ENCODE measurements at regions not wholly inside any gene's neighbourhood (a gene's known extent, or its start where the extent isn't known, plus 50 kb on each side); places are given as distances from the start of the nearest gene placed in this dataset.

DNA sequence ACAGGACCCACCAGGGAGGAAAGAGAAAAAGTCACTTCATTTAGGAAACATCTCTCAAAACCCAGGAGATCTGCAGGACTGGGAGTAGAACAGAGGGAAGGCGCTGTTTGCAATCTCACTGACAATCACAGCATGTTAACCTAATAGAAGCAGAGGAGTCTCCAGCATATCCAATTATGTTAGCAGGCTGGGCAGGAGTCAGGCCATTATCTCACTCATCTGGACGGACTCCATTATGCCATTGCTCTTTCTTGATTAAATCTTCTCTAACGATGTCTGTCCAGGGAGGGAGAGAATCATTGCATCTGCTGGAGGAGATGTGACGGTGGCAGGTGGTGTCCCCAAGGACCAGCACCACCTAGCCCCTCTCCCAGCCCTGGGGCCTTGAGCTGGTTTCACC, 203.8 kb upstream of the SFSWAP start:
- Histone ChIP-seq H2BK120ac (ENCODE audit: low read depth, low read length) (no peak overlapping the region), H3K9me1 (ENCODE audit: insufficient read depth, low read length) (no peaks in the 10 kb centered on the region), H2BK20ac (ENCODE audit: low read depth, low read length) (no peak overlapping the region), H3K79me1 (ENCODE audit: low read depth in 1 of 2, low read length in 2 of 2) (no peaks in the 10 kb centered on the region), H3K27me3 (ENCODE audit: control insufficient read depth, insufficient read depth, low read length) (no peaks in the 10 kb centered on the region), H2BK5ac (ENCODE audit: low read depth, low read length, poor library complexity, severe bottlenecking) (no peak overlapping the region), H2AK9ac (replicated peaks; ENCODE audit: low read depth, low read length, poor library complexity) (no peak overlapping the region), H3K27ac (ENCODE audit: insufficient read depth, low read length) (no peak overlapping the region), H3K4ac (ENCODE audit: low read depth, low read length) (no peak overlapping the region), H2BK15ac (ENCODE audit: low read depth, low read length) (no peak overlapping the region), H3K4me1 (ENCODE audit: control insufficient read depth, insufficient read depth, low read length) (no peaks in the 10 kb centered on the region), H2AFZ (replicated peaks; ENCODE audit: low read length, poor library complexity) (no peak overlapping the region), H3K4me2 (ENCODE audit: low read depth, low read length) (no peak overlapping the region), H4K20me1 (ENCODE audit: insufficient read depth, low read length) (no peaks in the 10 kb centered on the region), H4K5ac (ENCODE audit: low read depth, low read length) (no peak overlapping the region), H4K8ac (ENCODE audit: low read depth in 2 of 2, low read length in 2 of 2) (no peak overlapping the region), H3K14ac (replicated peaks; ENCODE audit: low read depth, low read length) (no peak overlapping the region), H3K56ac (ENCODE audit: extremely low read depth, insufficient read depth, low read length) (no peak overlapping the region), H3K4me3 (ENCODE audit: insufficient read depth, low read depth, low read length) (no peak overlapping the region), H3K18ac (ENCODE audit: low read depth, low read length) (no peak overlapping the region), H3K9me3 (ENCODE audit: control insufficient read depth, insufficient read depth, low read length) (peaks cover 33% of the 10 kb centered on the region; the same call in 1 of the 2 replicates), H2AK5ac (ENCODE audit: low read depth, low read length) (no peak overlapping the region), H4K91ac (ENCODE audit: insufficient read depth, low read depth, low read length) (no peak overlapping the region), H3K36me3 (ENCODE audit: control insufficient read depth, insufficient read depth, low read length) (no peaks in the 10 kb centered on the region), H3K23ac (ENCODE audit: low read depth, low read length) (no peak overlapping the region), H3K9ac (ENCODE audit: low read depth, low read length) (no peak overlapping the region)
- DNase-seq (no peak), ATAC-seq (ENCODE audit: low read depth) (no peak)
- intact Hi-C loops (cut with micrococcal nuclease) (no loop called here), in situ Hi-C loops (cut with MboI; ENCODE audit: low sequenced_read_pairs) (no loop called here), dilution Hi-C loops (cut with HindIII; ENCODE audit: low sequenced_read_pairs, unreplicated experiment) (no loop called here)
- TF ChIP-seq RFX5 (IDR thresholded peaks at IDR 0.05; ENCODE audit: low read depth, low read length): no peak
- POLR2A ChIA-PET (ENCODE audit: unreplicated experiment): no interaction called here
- CTCF ChIA-PET: no interaction called here
- no TSS peak for BruUV-seq (replicated peaks)
- WGBS, 2 experiments (ENCODE audit: extremely low coverage in 2 of 2, insufficient read length in 1 of 2): no CpG with 5 or more reads among the region's 4 CpGs

Data from IMR-90 (cell line).